Loucy (cell line): ENCODE measurements at regions not wholly inside any gene's neighbourhood (a gene's known extent, or its start where the extent isn't known, plus 50 kb on each side); places are given as distances from the start of the nearest gene placed in this dataset.

Source experiments
- H2AFZ ChIP-seq: fragments of 200-600 bp; sonication (generic); 2 replicates; pipeline ENCODE4 v1.6.0; 2016; ENCODE audit warnings: antibody characterized with exemption, mild to moderate bottlenecking, low read length, moderate library complexity
- H3F3A ChIP-seq: fragments of 200-600 bp; 2 replicates; pipeline ENCODE4 v1.6.0; 2016; ENCODE audit warnings: antibody characterized with exemption, low read depth, mild to moderate bottlenecking
- H3K27me3 ChIP-seq: fragments of 200-600 bp; sonication (generic); 2 replicates; pipeline ENCODE4 v1.6.1; 2014; ENCODE audit warnings: low read length, mild to moderate bottlenecking; ENCODE audit not compliant: insufficient read depth, poor library complexity, severe bottlenecking
- H3K36me3 ChIP-seq: fragments of 200-600 bp; sonication (generic); 2 replicates; pipeline ENCODE4 v1.6.1; 2016; ENCODE audit warnings: low read length; ENCODE audit not compliant: insufficient read depth
- H3K4me1 ChIP-seq: fragments of 200-600 bp; sonication (generic); 2 replicates; pipeline ENCODE4 v1.5.1; 2014; ENCODE audit warnings: low read length, mild to moderate bottlenecking; ENCODE audit not compliant: insufficient read depth, poor library complexity, severe bottlenecking
- H3K4me2 ChIP-seq: fragments of 200-600 bp; sonication (generic); 2 replicates; pipeline ENCODE4 v1.6.0; 2014; ENCODE audit warnings: antibody characterized with exemption, low read length, low read depth, mild to moderate bottlenecking; ENCODE audit not compliant: poor library complexity, severe bottlenecking
- H3K4me3 ChIP-seq: fragments of 200-600 bp; sonication (generic); 2 replicates; pipeline ENCODE4 v1.5.1; 2014; ENCODE audit warnings: low read length, mild to moderate bottlenecking, mixed read lengths; ENCODE audit not compliant: poor library complexity, severe bottlenecking
- H3K79me2 ChIP-seq: fragments of 200-600 bp; sonication (generic); 2 replicates; pipeline ENCODE4 v1.6.1; 2014; ENCODE audit warnings: low read length; ENCODE audit not compliant: insufficient read depth
- H3K9ac ChIP-seq: fragments of 200-600 bp; sonication (generic); 2 replicates; pipeline ENCODE4 v1.6.0; 2014; ENCODE audit warnings: mild to moderate bottlenecking, low read depth, low read length, moderate library complexity; ENCODE audit not compliant: poor library complexity, severe bottlenecking
- H3K9me2 ChIP-seq: fragments of 200-600 bp; sonication (generic); replicated peaks from 2 replicates; pipeline ENCODE4 v1.6.1; 2016; ENCODE audit warnings: low read depth, low read length, mixed read lengths
- H3K9me3 ChIP-seq: fragments of 200-600 bp; sonication (generic); 2 replicates; pipeline ENCODE4 v1.6.1; 2014; ENCODE audit warnings: mild to moderate bottlenecking, antibody characterized with exemption, low read length, low read depth; ENCODE audit not compliant: insufficient read depth
- H4K20me1 ChIP-seq: fragments of 200-600 bp; sonication (generic); 2 replicates; pipeline ENCODE4 v1.6.0; 2014; ENCODE audit warnings: antibody characterized with exemption, low read length, mild to moderate bottlenecking; ENCODE audit not compliant: insufficient read depth, poor library complexity, severe bottlenecking
- CTCF ChIP-seq: fragments of 200-600 bp; sonication (generic); conservative IDR thresholded peaks from 2 replicates; pipeline ENCODE4 v1.5.1; 2014; ENCODE audit warnings: mild to moderate bottlenecking, antibody characterized with exemption, low read length
- EZH2phosphoT487 ChIP-seq: fragments of 200-600 bp; IDR thresholded peaks from 2 replicates; pipeline ENCODE4 v1.6.1; 2018; ENCODE audit warnings: antibody characterized with exemption, mild to moderate bottlenecking, moderate library complexity, borderline replicate concordance

- Histone ChIP-seq H3K36me3 (no peaks in the 10 kb centered on the region), H3K79me2 (no peaks in the 10 kb centered on the region), H3K9me3 (no peaks in the 10 kb centered on the region), H3K27me3 (no peaks in the 10 kb centered on the region), H2AFZ (no peak overlapping the region), H3K4me2 (no peak overlapping the region), H3K9ac (no peak overlapping the region), H3K9me2 (no peaks in the 10 kb centered on the region), H4K20me1 (no peaks in the 10 kb centered on the region), H3K4me1 (peaks cover 25% of the 10 kb centered on the region), H3K4me3 (no peak overlapping the region), H3F3A (no peaks in the 10 kb centered on the region)
- TF ChIP-seq CTCF (no peak), EZH2phosphoT487 (no peak)
These were observed 237.0 kb downstream of the SYK start for GRCh38 chr9:91038483-91039124.

GRCh38 chr9:91039125-91039834, 237.7 kb downstream of the SYK start:
- no peaks in the 10 kb centered on the region for H3K9me2 ChIP-seq
- no peaks in the 10 kb centered on the region for H3K27me3 ChIP-seq
- H3K4me3 ChIP-seq: no peak overlapping the region
- peaks cover 25% of the 10 kb centered on the region for H3K4me1 ChIP-seq
- peak overlapping the region; percentile 10 for H3K4me2 ChIP-seq
- H3K9me3 ChIP-seq: no peaks in the 10 kb centered on the region
- no peaks in the 10 kb centered on the region for H4K20me1 ChIP-seq
- H2AFZ ChIP-seq: no peak overlapping the region
- H3K9ac ChIP-seq: no peak overlapping the region
- no peaks in the 10 kb centered on the region for H3K36me3 ChIP-seq
- no peaks in the 10 kb centered on the region for H3K79me2 ChIP-seq
- TF ChIP-seq EZH2phosphoT487 (no peak), CTCF (no peak)
- no peaks in the 10 kb centered on the region for H3F3A ChIP-seq

GRCh38 chr9:91039835-91040140, 238.2 kb downstream of the SYK start:
- TF ChIP-seq CTCF (no peak), EZH2phosphoT487 (no peak)
- H3K27me3 ChIP-seq: no peaks in the 10 kb centered on the region
- no peaks in the 10 kb centered on the region for H3K79me2 ChIP-seq
- H3K9me3 ChIP-seq: no peaks in the 10 kb centered on the region
- H3K36me3 ChIP-seq: no peaks in the 10 kb centered on the region
- H3K9ac ChIP-seq: no peak overlapping the region
- H3K4me1 ChIP-seq: peaks cover 25% of the 10 kb centered on the region
- peak overlapping the region; percentile 10 for H3K4me2 ChIP-seq
- no peaks in the 10 kb centered on the region for H3K9me2 ChIP-seq
- H3K4me3 ChIP-seq: no peak overlapping the region
- no peaks in the 10 kb centered on the region for H3F3A ChIP-seq
- no peak overlapping the region for H2AFZ ChIP-seq
- H4K20me1 ChIP-seq: no peaks in the 10 kb centered on the region
